ENCODE measurements at regions not wholly inside any gene's neighbourhood (a gene's known extent, or its start where the extent isn't known, plus 50 kb on each side); places are given as distances from the start of the nearest gene placed in this dataset.
"Not testable (repeated sequence)": the region's sequence is repeated elsewhere in the genome, so short reads cannot be mapped to it uniquely, and the experiment has no call there.

DNA sequence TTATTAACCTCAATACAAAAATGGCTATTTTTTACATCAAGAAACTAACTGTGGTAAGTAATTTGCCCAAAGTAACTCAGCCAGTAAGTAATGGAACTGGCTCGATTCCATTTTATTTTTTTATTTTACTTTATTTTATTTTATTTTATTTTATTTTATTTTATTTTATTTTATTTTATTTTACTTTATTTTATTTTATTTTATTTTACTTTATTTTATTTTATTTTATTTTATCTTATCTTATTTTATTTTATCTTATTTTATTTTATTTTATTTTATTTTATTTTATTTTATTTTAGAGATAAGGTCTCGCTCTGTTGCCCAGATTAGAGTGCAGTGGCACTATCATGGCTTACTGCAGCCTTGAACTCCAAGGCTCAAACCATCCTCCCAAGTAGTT lies 516.3 kb upstream of the API5 start:
- DNase-seq: not testable (repeated sequence)

DNA sequence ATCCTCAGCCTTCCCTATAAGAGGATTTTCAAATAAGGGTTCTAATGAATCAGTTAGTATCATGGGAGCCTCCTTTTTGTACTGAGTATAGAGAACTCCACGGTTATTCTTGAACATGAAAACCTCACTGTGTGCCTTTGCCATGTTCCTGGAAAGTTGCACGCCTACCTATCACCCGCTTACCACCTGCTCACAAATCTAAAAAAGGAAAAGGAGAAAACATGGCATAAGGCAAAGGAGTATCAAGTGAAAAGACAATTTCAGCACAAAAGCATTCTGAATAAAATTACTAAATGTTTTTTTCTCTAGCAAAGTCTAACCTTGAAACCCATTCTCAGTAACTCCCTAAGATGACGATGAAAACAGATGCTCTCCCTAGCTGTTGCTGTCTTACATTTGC lies 511.8 kb upstream of the API5 start:
- no peak for DNase-seq

DNA sequence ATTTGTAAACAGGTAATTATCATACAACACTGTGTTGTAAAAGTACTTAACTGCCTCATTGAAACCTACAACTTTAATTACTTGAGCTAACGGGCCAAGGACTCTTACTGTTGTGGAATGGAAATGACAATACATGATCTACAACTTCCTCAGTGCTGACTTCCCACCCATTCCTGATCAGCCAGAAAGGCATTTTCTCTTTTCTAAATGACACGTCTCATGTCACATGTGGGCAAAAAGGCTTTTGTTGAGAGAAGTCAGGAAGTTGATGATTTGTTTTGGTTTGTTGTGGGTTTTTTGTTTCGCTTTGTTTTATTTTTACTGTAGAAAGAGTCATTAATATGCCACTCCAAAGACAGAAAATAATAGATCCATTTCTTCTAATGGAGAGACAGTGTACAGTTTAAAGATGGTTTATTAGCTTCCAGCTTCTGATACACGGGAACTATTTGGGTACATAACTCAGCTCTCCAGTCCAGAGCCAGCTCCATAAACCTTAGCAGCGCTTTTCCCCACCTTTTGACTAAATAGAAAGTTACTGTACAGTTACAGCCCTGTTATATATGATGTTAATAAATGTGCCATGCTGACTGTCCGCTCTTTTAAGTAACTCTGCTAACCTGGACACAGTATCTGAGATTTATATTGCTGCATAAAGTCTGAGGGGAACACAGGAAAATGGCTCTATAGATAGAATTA lies 509.4 kb upstream of the API5 start:
- no peak for DNase-seq

DNA sequence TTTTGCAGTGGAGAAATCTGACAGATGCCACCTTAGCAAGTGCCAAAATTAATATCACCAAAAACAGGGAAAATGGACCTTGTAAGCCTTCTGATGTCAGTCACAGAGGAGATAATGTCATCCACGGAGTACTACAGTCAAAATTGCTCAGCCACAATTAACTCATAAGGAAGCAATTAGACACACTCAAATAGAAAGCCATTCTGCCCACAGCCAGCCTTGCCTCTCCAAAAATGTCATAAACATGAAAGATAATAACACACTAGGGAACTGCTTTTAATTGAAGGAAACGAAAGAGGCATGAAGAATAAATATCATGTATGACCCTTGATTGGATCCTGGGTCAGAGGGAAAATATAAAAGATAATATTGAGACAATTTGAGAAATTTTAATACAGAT lies 505.6 kb upstream of the API5 start:
- no peak for DNase-seq

DNA sequence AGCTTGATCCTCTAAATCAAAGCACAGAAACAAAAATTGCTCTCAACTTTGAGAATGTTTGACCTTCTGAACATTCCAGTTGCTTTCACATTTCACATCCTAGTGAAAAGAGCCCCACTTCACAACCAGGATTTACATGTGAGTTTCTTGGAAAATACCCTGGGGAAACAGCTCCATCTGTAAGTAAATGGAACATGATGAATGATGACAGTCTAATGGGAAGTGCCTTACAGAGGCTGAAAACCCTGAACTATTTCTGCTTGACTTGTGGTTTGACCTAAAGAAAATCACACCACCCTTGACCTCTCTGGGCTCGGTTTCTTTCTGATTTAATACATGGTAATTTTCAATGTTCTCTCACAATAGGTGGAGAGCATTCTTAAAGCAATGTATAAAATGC lies 499.4 kb upstream of the API5 start:
- no peak for DNase-seq

DNA sequence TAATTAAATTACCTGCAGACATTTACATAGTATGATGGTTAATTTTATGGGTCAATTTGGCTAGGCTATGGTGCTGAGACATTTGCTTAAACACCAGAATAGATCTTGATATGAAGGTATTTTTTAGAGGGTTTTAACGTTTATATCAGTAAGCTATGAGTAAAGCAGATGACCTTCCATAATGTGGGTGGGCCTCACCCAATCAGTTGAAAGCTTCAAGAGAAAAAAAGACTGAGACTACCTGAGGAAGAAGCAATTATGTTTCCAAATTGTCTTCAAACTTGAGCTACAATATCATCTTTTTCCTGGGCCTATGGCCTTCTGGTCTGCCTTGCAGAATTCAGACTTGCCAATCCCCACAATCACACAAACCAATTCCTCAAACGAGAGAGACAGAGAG lies 498.8 kb upstream of the API5 start:
- no peak for DNase-seq

GRCh38 chr11:42816471-42816870 lies 495.3 kb upstream of the API5 start:
- no peak for DNase-seq

DNA sequence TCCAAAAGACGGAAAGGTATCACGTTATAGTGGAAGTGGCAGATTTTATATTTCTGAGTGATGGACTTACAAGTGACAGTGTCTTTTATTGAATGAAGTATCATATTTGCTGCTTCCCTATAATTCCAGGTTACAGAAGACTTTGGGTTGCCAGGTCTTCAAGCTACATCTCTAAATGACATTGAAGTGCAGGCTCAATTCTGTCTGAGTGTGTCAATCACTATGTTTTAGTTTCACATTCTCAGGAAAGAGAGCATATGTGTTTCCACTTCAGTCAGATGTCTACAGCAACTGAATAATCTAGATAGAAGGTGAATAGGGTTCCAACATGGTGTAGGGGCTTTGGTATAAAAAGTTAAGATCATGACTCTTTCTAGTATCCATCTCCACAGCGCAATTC lies 492.7 kb upstream of the API5 start:
- no peak for DNase-seq

DNA sequence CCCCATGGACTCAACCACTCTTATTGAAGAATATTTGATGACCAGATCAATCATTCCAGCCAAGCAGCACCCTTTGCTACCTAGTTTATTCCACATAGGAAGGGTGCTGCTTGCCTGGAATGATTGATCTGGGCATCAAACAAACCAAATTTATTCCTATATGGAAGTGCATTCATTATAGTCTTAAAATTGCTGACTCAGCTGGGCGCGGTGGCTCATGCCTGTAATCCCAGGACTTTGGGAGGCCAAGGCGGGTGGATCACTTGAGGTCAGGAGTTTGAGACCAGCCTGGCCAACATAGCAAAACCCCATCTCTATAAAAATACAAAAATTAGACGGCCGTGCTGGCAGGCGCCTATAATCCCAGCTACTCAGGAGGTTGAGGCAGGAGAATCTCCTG lies 489.6 kb upstream of the API5 start:
- DNase-seq: not testable (repeated sequence)

DNA sequence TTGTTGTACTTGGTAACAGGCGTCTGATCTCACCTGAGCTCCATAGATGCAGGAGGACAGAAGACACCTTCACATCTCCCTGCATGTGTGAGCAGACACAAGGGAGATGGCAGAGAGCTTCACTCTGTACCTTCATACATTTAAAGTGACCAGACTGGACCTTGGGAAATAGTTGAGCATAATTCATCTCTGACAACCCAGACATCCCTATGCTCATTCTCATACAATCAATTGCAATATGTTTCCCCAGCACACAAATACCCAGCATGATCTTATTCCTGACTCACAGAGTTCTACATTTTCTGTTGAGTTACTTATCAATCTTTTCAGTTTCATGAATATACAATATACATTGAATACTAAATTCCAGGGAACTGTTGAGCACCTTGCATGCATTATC lies 488.2 kb upstream of the API5 start:
- no peak for DNase-seq

GRCh38 chr11:42824067-42824466 lies 487.7 kb upstream of the API5 start:
- DNase-seq: no peak

DNA sequence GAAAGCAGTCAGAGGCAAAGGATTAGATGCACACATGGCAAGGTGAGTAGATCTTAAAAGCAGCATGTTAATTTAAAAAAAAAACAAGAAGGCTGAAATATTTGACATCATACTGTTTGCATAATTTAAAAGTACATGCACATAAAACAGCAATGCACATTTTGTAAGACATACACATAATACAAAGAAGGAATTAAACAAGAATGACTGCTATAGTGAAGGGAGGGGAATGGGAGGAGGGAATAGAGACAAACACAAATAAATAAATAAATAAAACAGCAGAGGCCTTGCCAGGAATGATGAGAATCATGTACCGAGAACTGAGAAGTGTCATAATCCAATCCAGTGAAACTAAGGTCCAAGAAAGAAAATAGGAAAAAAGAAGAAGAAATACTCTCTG lies 486.2 kb upstream of the API5 start:
- DNase-seq: no peak

GRCh38 chr11:42827845-42828244 lies 484.0 kb upstream of the API5 start:
- no peak for DNase-seq

DNA sequence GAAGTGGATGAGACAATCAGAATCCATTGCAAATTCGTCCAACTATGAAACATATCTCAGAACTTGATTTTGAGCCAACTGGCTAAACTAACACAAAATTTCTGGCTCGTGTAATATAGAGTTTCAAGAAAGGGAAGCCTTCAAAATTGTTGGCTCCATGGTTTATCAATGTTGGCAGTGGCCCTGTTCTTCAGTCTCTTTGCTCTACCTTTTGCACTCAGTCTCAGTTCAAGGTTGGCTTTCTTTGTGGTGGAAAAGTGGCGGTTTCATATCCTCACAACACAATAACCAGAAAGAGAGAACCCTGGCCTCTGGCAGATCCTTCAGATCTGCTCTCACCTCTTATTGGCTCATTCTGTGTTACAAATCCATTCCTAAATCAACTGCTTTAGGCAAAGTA lies 473.8 kb upstream of the API5 start:
- DNase-seq: no peak

- no peak for DNase-seq
Observed at GRCh38 chr11:42840176-42840829, 471.5 kb upstream of the API5 start.

- no peak for DNase-seq
Observed at GRCh38 chr11:42840860-42841259, 470.9 kb upstream of the API5 start.

GRCh38 chr11:42841556-42841955 lies 470.2 kb upstream of the API5 start:
- no peak for DNase-seq

- no peak for DNase-seq
Observed at GRCh38 chr11:42849362-42849761, 462.4 kb upstream of the API5 start.

- no peak for DNase-seq
Observed at GRCh38 chr11:42857344-42857743, 454.5 kb upstream of the API5 start.

DNA sequence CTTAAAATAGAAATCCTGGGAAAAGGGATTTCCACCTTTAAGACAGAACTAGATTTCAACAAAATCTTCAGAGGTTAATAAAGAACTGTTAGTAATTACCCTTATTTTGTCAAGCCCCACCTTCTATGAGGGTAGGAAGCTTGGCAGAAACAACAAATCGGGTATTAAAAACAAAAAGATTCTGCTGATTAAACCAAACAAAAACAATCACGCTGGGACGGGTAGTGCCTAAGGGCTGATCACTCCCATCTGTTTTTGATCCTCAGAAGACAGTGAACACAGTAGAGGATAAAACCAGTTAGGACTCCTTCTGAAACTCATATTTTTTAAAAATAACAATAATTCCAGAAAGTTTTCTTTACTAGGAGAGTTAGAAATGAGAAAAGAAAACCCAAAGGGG lies 441.3 kb upstream of the API5 start:
- DNase-seq: no peak

DNA sequence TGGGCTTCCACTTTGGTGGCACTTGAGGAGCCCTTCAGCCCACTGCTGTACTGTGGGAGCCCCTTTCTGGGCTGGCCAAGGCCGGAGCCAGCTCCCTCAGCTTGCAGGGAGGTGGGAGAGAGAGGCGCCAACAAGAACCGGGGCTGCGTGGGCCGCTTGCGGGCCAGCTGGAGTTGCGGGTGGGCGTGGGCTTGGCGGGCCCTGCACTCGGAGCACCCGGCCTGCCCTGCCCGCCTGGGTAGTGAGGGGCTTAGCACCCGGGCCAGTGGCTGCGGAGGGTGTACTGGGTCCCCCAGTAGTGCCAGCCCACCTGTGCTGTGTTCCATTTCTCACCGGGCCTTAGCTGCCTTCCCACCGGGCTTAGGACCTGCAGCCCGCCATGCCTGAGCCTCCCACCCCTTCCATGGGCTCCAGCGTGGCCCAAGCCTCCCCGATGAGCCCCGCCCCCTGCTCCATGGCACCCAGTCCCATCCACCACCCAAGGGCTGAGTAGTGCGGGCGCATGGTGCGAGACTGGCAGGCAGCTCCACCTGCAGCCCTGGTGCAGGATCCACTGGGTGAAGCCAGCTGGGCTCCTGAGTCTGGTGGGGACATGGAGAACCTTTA lies 437.9 kb upstream of the API5 start:
- not testable (repeated sequence) for DNase-seq

DNA sequence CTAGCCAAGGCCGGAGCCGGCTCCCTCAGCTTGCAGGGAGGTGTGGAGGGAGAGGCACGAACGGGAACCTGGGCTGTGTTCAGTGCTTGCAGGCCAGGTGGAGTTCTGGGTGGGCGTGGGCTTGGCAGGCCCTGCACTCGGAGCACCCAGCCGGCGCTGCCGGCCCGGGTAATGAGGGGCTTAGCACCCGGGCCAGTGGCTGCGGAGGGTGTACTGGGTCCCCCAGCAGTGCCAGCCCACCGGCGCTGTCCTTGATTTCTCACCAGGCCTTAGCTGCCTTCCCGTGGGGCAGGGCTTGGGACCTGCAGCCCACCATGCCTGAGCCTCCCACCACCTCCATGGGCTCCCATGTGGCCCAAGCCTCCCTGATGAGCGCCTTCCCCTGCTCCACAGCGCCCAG lies 430.5 kb upstream of the API5 start:
- not testable (repeated sequence) for DNase-seq

DNA sequence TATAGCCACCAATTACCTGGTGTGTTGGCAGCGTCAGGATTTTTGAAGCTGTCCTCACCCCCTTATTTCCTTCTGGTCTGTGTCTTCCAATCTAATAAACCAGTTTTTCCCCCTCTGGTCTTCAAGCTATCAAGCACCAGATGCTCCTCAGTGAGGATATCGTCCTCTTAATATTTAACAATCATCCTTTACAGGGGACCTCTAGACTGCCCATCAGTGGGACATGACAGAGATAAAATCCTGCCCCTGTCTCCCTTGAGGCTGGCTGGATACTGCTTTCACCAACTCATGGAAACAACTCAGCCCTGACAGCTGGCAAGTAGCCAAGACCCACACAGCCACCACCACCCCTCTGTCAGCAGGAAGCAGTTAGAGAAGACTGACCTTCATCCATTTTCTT lies 421.0 kb upstream of the API5 start:
- DNase-seq: no peak

- DNase-seq: no peak
Observed at GRCh38 chr11:42901084-42901483, 410.7 kb upstream of the API5 start.

DNA sequence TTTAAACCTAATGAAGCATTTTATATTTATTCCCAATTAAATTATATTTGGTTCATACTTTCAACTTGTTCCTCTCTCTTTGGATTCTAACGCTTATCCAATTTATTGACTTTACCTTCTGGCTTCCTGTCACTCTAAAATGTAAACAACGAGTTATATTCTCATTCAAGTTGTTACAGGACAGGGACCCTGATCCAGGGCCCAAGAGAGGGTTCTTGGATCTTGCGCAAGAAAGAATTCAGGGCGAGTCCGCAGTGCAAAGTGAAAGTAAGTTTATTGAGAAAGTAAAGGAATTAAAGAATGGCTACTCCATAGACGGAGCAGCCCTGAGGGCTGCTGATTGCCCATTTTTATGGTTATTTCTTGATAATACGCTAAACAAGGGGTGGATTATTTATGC lies 405.6 kb upstream of the API5 start:
- no peak for DNase-seq

Data from GDM1 (cell line).